OCI-LY7 (cell line): ENCODE measurements at regions not wholly inside any gene's neighbourhood (a gene's known extent, or its start where the extent isn't known, plus 50 kb on each side); places are given as distances from the start of the nearest gene placed in this dataset.

Experiments
- BruUV-seq: library from RNA; stranded (reverse); fragments of 400-500 nt; replicated peaks from 2 replicates; lab custom pipeline; 2021; lab: Mats Ljungman, UMichigan
- CTCF ChIA-PET: fragments of 300-600 bp; sonication (Branson Sonifier 250); formaldehyde crosslinking; loops from one replicate; lab custom pipeline; 2022; ENCODE audit warnings: antibody characterized with exemption; ENCODE audit not compliant: unreplicated experiment; lab: Charles Lee
- POLR2A ChIA-PET: fragments of 300-600 bp; sonication (Branson Sonifier 250); formaldehyde crosslinking; loops from one replicate; lab custom pipeline; 2022; ENCODE audit warnings: antibody characterized with exemption; lab: Charles Lee
- DNase-seq: peaks from one replicate; pipeline ENCODE4 v3.0.0-alpha.2; 2015; ENCODE audit warnings: low spot score
- H2AFZ ChIP-seq: fragments of 200-600 bp; sonication (generic), shearing (Covaris generic); 2 replicates; pipeline ENCODE4 v1.6.1; 2014; ENCODE audit warnings: mild to moderate bottlenecking, antibody characterized with exemption, low read length, moderate library complexity
- H3K27ac ChIP-seq: fragments of 200-600 bp; sonication (generic); 2 replicates; pipeline ENCODE4 v1.5.1; 2014; ENCODE audit warnings: mixed run types, low read depth, mild to moderate bottlenecking, moderate library complexity, low read length, inconsistent platforms; ENCODE audit not compliant: poor library complexity, severe bottlenecking
- H3K36me3 ChIP-seq: fragments of 200-600 bp; sonication (generic); 2 replicates; pipeline ENCODE4 v1.6.1; 2014; ENCODE audit warnings: mild to moderate bottlenecking, antibody characterized with exemption, low read length, moderate library complexity, mixed read lengths; ENCODE audit not compliant: insufficient read depth
- H3K4me1 ChIP-seq: fragments of 200-600 bp; sonication (generic); 2 replicates; pipeline ENCODE4 v1.5.1; 2014; ENCODE audit warnings: mild to moderate bottlenecking, low read length; ENCODE audit not compliant: insufficient read depth, poor library complexity, severe bottlenecking
- H3K4me2 ChIP-seq: fragments of 200-600 bp; sonication (generic); 2 replicates; pipeline ENCODE4 v1.6.1; 2014; ENCODE audit warnings: mild to moderate bottlenecking, low read length
- H3K4me3 ChIP-seq: fragments of 200-600 bp; sonication (generic); 2 replicates; pipeline ENCODE4 v1.5.1; 2014; ENCODE audit warnings: mild to moderate bottlenecking, low read depth, low read length; ENCODE audit not compliant: poor library complexity, severe bottlenecking
- H3K79me2 ChIP-seq: fragments of 200-600 bp; sonication (generic); 2 replicates; pipeline ENCODE4 v1.6.1; 2016; ENCODE audit warnings: low read depth, mild to moderate bottlenecking, low read length, moderate library complexity, mixed read lengths; ENCODE audit not compliant: insufficient read depth
- H3K9me2 ChIP-seq: fragments of 200-600 bp; sonication (generic); 2 replicates; pipeline ENCODE4 v1.6.1; 2016; ENCODE audit warnings: mild to moderate bottlenecking, low read length, mixed read lengths; ENCODE audit not compliant: insufficient read depth
- H3K9me3 ChIP-seq: fragments of 200-600 bp; sonication (generic); 2 replicates; pipeline ENCODE4 v1.6.1; 2014; ENCODE audit warnings: mild to moderate bottlenecking, mixed run types, low read length, mixed read lengths
- H4K20me1 ChIP-seq: fragments of 200-600 bp; sonication (generic); 2 replicates; pipeline ENCODE4 v1.6.1; 2014; ENCODE audit warnings: mild to moderate bottlenecking, antibody characterized with exemption, low read length, moderate library complexity, mixed read lengths; ENCODE audit not compliant: insufficient read depth
- EZH2phosphoT487 ChIP-seq: fragments of 200-600 bp; sonication (generic); IDR thresholded peaks from 2 replicates; pipeline ENCODE4 v1.6.1; 2018; ENCODE audit warnings: low read depth, borderline replicate concordance, mild to moderate bottlenecking, mixed run types, antibody characterized with exemption, low read length, moderate library complexity, mixed read lengths
- intact Hi-C: fragments of 100-400 bp; cut with micrococcal nuclease; formaldehyde crosslinking; loops from one replicate; pipeline ENCODE4 v1.10.0; 2022; ENCODE audit not compliant: unreplicated experiment
- TF ChIP-seq, protein P1 (sequence below): fragments of 200-600 bp; sonication (generic); conservative IDR thresholded peaks from 2 replicates; pipeline ENCODE4 v1.5.1; 2014; ENCODE audit warnings: mild to moderate bottlenecking, antibody characterized with exemption, low read length, moderate library complexity, mixed read lengths

DNA sequence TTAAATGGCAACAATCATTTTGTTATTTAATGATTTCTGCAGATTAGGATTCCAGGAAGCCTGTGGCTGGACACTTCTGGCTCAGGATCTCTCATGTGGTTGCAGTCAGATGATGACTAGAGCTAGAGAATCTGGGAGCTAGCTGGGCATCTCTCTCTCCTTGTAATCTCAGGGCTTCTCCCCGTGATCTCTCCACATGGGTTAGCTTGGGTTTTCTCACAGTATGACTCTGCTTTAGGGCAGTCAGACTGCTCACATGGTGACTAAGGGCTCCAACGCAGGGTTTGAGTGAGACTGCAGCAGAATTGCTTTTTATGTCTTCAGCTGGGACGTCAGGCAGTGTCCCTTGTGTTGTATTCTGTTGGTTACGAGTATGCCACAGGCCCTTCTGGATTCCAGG, 361.4 kb downstream of the CBLL2 start:
- TF ChIP-seq EZH2phosphoT487, result no peak
- TF ChIP-seq, protein P1, sequence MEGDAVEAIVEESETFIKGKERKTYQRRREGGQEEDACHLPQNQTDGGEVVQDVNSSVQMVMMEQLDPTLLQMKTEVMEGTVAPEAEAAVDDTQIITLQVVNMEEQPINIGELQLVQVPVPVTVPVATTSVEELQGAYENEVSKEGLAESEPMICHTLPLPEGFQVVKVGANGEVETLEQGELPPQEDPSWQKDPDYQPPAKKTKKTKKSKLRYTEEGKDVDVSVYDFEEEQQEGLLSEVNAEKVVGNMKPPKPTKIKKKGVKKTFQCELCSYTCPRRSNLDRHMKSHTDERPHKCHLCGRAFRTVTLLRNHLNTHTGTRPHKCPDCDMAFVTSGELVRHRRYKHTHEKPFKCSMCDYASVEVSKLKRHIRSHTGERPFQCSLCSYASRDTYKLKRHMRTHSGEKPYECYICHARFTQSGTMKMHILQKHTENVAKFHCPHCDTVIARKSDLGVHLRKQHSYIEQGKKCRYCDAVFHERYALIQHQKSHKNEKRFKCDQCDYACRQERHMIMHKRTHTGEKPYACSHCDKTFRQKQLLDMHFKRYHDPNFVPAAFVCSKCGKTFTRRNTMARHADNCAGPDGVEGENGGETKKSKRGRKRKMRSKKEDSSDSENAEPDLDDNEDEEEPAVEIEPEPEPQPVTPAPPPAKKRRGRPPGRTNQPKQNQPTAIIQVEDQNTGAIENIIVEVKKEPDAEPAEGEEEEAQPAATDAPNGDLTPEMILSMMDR, result no peak
- intact Hi-C loops, result no loop called here
- H4K20me1 ChIP-seq, result no peaks in the 10 kb centered on the region
- ChIA-PET POLR2A (no interaction called here), CTCF (no interaction called here)
- no peaks in the 10 kb centered on the region for H3K9me2 ChIP-seq
- no peak overlapping the region for H2AFZ ChIP-seq
- no peak for DNase-seq
- no peak overlapping the region for H3K27ac ChIP-seq
- no peaks in the 10 kb centered on the region for H3K4me1 ChIP-seq
- no peak overlapping the region for H3K4me3 ChIP-seq
- no peaks in the 10 kb centered on the region for H3K79me2 ChIP-seq
- H3K4me2 ChIP-seq, result no peak overlapping the region
- no peaks in the 10 kb centered on the region for H3K36me3 ChIP-seq
- BruUV-seq, result no TSS peak
- no peaks in the 10 kb centered on the region for H3K9me3 ChIP-seq

DNA sequence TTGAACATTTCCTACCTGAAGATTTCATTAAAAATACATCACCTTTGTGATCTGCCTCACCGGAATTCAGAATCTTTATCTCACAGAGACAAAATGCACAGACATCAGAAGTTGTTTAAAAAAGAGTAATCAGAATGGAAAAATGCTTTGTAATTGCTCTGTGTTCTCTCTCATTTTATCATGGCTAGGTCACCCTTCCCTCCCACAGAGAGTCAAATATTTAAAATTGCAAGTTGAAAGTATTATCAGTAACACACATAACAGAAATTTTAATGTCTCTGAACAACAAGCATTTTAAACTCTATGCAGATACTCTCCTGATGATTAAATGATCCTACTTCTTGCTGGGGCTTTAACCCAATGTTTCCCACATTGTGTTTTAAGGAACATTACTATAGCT, 362.0 kb downstream of the CBLL2 start:
- Histone ChIP-seq H3K4me2 (no peak overlapping the region), H2AFZ (no peak overlapping the region), H3K9me3 (no peaks in the 10 kb centered on the region), H3K27ac (no peak overlapping the region), H4K20me1 (no peaks in the 10 kb centered on the region), H3K4me3 (no peak overlapping the region), H3K79me2 (no peaks in the 10 kb centered on the region), H3K36me3 (no peaks in the 10 kb centered on the region), H3K4me1 (no peaks in the 10 kb centered on the region), H3K9me2 (no peaks in the 10 kb centered on the region)
- ChIA-PET CTCF (no interaction called here), POLR2A (no interaction called here)
- TF ChIP-seq EZH2phosphoT487, result no peak
- TF ChIP-seq, protein P1, result no peak
- no peak for DNase-seq
- intact Hi-C loops, result no loop called here
- BruUV-seq, result no TSS peak

DNA sequence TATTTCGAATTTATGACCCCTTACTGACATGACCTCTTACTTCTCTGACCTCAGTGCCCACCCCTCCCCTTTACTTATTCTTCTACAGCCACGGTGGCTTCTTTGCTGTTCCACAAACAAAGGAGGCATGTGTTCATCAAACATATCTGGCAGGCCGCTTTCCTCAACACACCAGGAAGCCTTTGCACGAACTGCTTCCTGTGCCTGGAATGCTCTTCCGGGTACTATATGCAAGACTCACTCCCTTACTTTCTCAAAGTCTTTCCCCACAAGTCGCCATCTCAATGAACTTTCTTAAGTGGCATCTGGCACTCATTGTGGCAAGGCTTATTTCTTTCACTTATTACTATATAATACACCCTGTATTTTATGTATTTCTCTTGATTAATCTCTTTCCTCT, 351.5 kb upstream of the DDX53 start:
- H3K36me3 ChIP-seq, result no peaks in the 10 kb centered on the region
- TF ChIP-seq EZH2phosphoT487, result no peak
- TF ChIP-seq, protein P1, result no peak
- H3K9me3 ChIP-seq, result no peaks in the 10 kb centered on the region
- H3K27ac ChIP-seq, result no peak overlapping the region
- no peaks in the 10 kb centered on the region for H3K9me2 ChIP-seq
- BruUV-seq, result no TSS peak
- POLR2A ChIA-PET, result no interaction called here
- CTCF ChIA-PET, result no interaction called here
- no peaks in the 10 kb centered on the region for H3K4me1 ChIP-seq
- no peak overlapping the region for H3K4me2 ChIP-seq
- H3K4me3 ChIP-seq, result no peak overlapping the region
- no peak overlapping the region for H2AFZ ChIP-seq
- no peaks in the 10 kb centered on the region for H3K79me2 ChIP-seq
- DNase-seq, result no peak
- no peaks in the 10 kb centered on the region for H4K20me1 ChIP-seq
- intact Hi-C loops, result no loop called here
